ENCODE measurements at regions not wholly inside any gene's neighbourhood (a gene's known extent, or its start where the extent isn't known, plus 50 kb on each side); places are given as distances from the start of the nearest gene placed in this dataset.
"Not testable (repeated sequence)": the region's sequence is repeated elsewhere in the genome, so short reads cannot be mapped to it uniquely, and the experiment has no call there.

- Histone ChIP-seq H2AFZ (ENCODE audit: insufficient read depth, low read length, poor library complexity) (no peak overlapping the region), H3K9ac (ENCODE audit: low read length) (no peak overlapping the region), H3K36me3 (ENCODE audit: control insufficient read depth in 1 of 2, insufficient read depth in 2 of 2, low read length in 2 of 2) (no peaks in the 10 kb centered on the region), H4K12ac (ENCODE audit: low read depth, low read length) (no peak overlapping the region), H2BK120ac (ENCODE audit: insufficient read depth, low read length, poor library complexity) (no peak overlapping the region), H4K91ac (ENCODE audit: low read depth, low read length) (no peak overlapping the region), H3K27ac (ENCODE audit: low read depth, low read length) (no peak overlapping the region), H2AK5ac (ENCODE audit: low read length) (no peak overlapping the region), H3K14ac (ENCODE audit: low read length) (no peak overlapping the region), H3K79me2 (ENCODE audit: control insufficient read depth, insufficient read depth, low read length, poor library complexity) (no peaks in the 10 kb centered on the region), H2BK5ac (ENCODE audit: low read depth, low read length, poor library complexity) (no peak overlapping the region), H3K27me3 (ENCODE audit: insufficient read depth, low read length) (no peaks in the 10 kb centered on the region), H3K4me1 (ENCODE audit: control insufficient read depth in 1 of 2, insufficient read depth in 2 of 2, low read length in 2 of 2) (no peaks in the 10 kb centered on the region), H3K9me3 (ENCODE audit: insufficient read depth, low read depth, low read length) (no peaks in the 10 kb centered on the region), H3K4ac (ENCODE audit: low read depth, low read length) (no peak overlapping the region), H4K8ac (ENCODE audit: low read depth, low read length) (no peak overlapping the region), H3K79me1 (ENCODE audit: low read length) (no peaks in the 10 kb centered on the region), H3K18ac (ENCODE audit: low read length) (no peak overlapping the region), H3K23ac (ENCODE audit: low read length) (no peak overlapping the region), H3K4me2 (ENCODE audit: low read length) (no peak overlapping the region), H2BK12ac (ENCODE audit: low read length) (no peak overlapping the region), H3K4me3 (ENCODE audit: low read depth, low read length) (no peak overlapping the region)
- no peak for DNase-seq
- no CpG with 5 or more reads among the region's 1 CpG for WGBS (ENCODE audit: extremely low coverage, insufficient coverage, insufficient read length)
Observed at GRCh38 chr14:53252141-53252540, 99.0 kb upstream of the DDHD1 start.

- H3K36me3 ChIP-seq (ENCODE audit: control insufficient read depth in 1 of 2, insufficient read depth in 2 of 2, low read length in 2 of 2): no peaks in the 10 kb centered on the region
- H3K79me1 ChIP-seq (ENCODE audit: low read length): no peaks in the 10 kb centered on the region
- no peak overlapping the region for H3K9ac ChIP-seq (ENCODE audit: low read length)
- no peak overlapping the region for H2BK5ac ChIP-seq (ENCODE audit: low read depth, low read length, poor library complexity)
- no peak overlapping the region for H2BK120ac ChIP-seq (ENCODE audit: insufficient read depth, low read length, poor library complexity)
- no peaks in the 10 kb centered on the region for H3K4me1 ChIP-seq (ENCODE audit: control insufficient read depth in 1 of 2, insufficient read depth in 2 of 2, low read length in 2 of 2)
- no peak overlapping the region for H3K23ac ChIP-seq (ENCODE audit: low read length)
- H3K4me2 ChIP-seq (ENCODE audit: low read length): no peak overlapping the region
- H3K9me3 ChIP-seq (ENCODE audit: insufficient read depth, low read depth, low read length): peaks cover under 1% of the 10 kb centered on the region
- no peak overlapping the region for H3K27ac ChIP-seq (ENCODE audit: low read depth, low read length)
- H3K4ac ChIP-seq (ENCODE audit: low read depth, low read length): no peak overlapping the region
- H3K4me3 ChIP-seq (ENCODE audit: low read depth, low read length): no peak overlapping the region
- H4K91ac ChIP-seq (ENCODE audit: low read depth, low read length): no peak overlapping the region
- H3K27me3 ChIP-seq (ENCODE audit: insufficient read depth, low read length): no peaks in the 10 kb centered on the region
- no peak overlapping the region for H3K14ac ChIP-seq (ENCODE audit: low read length)
- no peak overlapping the region for H4K12ac ChIP-seq (ENCODE audit: low read depth, low read length)
- H2AFZ ChIP-seq (ENCODE audit: insufficient read depth, low read length, poor library complexity): no peak overlapping the region
- H2BK12ac ChIP-seq (ENCODE audit: low read length): no peak overlapping the region
- H3K79me2 ChIP-seq (ENCODE audit: control insufficient read depth, insufficient read depth, low read length, poor library complexity): no peaks in the 10 kb centered on the region
- no peak overlapping the region for H4K8ac ChIP-seq (ENCODE audit: low read depth, low read length)
- WGBS (ENCODE audit: extremely low coverage, insufficient coverage, insufficient read length): no CpG with 5 or more reads among the region's 1 CpG
- H2AK5ac ChIP-seq (ENCODE audit: low read length): no peak overlapping the region
- no peak for DNase-seq
- H3K18ac ChIP-seq (ENCODE audit: low read length): no peak overlapping the region
Observed at GRCh38 chr14:53249059-53249458, 95.9 kb upstream of the DDHD1 start.

- Histone ChIP-seq H3K4me2 (ENCODE audit: low read length) (no peak overlapping the region), H3K79me1 (ENCODE audit: low read length) (no peaks in the 10 kb centered on the region), H3K36me3 (ENCODE audit: control insufficient read depth in 1 of 2, insufficient read depth in 2 of 2, low read length in 2 of 2) (no peaks in the 10 kb centered on the region), H4K12ac (ENCODE audit: low read depth, low read length) (no peak overlapping the region), H3K4me3 (ENCODE audit: low read depth, low read length) (no peak overlapping the region), H3K4ac (ENCODE audit: low read depth, low read length) (no peak overlapping the region), H3K18ac (ENCODE audit: low read length) (no peak overlapping the region), H2AFZ (ENCODE audit: insufficient read depth, low read length, poor library complexity) (no peak overlapping the region), H4K8ac (ENCODE audit: low read depth, low read length) (no peak overlapping the region), H3K9me3 (ENCODE audit: insufficient read depth, low read depth, low read length) (peaks cover 6% of the 10 kb centered on the region), H3K27ac (ENCODE audit: low read depth, low read length) (no peak overlapping the region), H3K79me2 (ENCODE audit: control insufficient read depth, insufficient read depth, low read length, poor library complexity) (no peaks in the 10 kb centered on the region), H2BK5ac (ENCODE audit: low read depth, low read length, poor library complexity) (no peak overlapping the region), H2BK12ac (ENCODE audit: low read length) (no peak overlapping the region), H2AK5ac (ENCODE audit: low read length) (no peak overlapping the region), H3K27me3 (ENCODE audit: insufficient read depth, low read length) (no peaks in the 10 kb centered on the region), H3K4me1 (ENCODE audit: control insufficient read depth in 1 of 2, insufficient read depth in 2 of 2, low read length in 2 of 2) (no peaks in the 10 kb centered on the region), H4K91ac (ENCODE audit: low read depth, low read length) (no peak overlapping the region), H3K23ac (ENCODE audit: low read length) (no peak overlapping the region), H2BK120ac (ENCODE audit: insufficient read depth, low read length, poor library complexity) (no peak overlapping the region), H3K9ac (ENCODE audit: low read length) (no peak overlapping the region), H3K14ac (ENCODE audit: low read length) (no peak overlapping the region)
- WGBS (ENCODE audit: extremely low coverage, insufficient coverage, insufficient read length): no CpG with 5 or more reads among the region's 4 CpGs
- no peak for DNase-seq
Observed at GRCh38 chr14:53247596-53248370, 94.7 kb upstream of the DDHD1 start.

- H4K8ac ChIP-seq (ENCODE audit: low read depth, low read length); H2AK5ac ChIP-seq (ENCODE audit: low read length); H4K91ac ChIP-seq (ENCODE audit: low read depth, low read length); H3K4me2 ChIP-seq (ENCODE audit: low read length); DNase-seq; H2AFZ ChIP-seq (ENCODE audit: insufficient read depth, low read length, poor library complexity); H2BK5ac ChIP-seq (ENCODE audit: low read depth, low read length, poor library complexity); H3K9ac ChIP-seq (ENCODE audit: low read length); H3K23ac ChIP-seq (ENCODE audit: low read length); H2BK120ac ChIP-seq (ENCODE audit: insufficient read depth, low read length, poor library complexity); H3K4ac ChIP-seq (ENCODE audit: low read depth, low read length); H3K4me1 ChIP-seq (ENCODE audit: control insufficient read depth in 1 of 2, insufficient read depth in 2 of 2, low read length in 2 of 2); H3K14ac ChIP-seq (ENCODE audit: low read length); H3K27ac ChIP-seq (ENCODE audit: low read depth, low read length); H2BK12ac ChIP-seq (ENCODE audit: low read length); H3K18ac ChIP-seq (ENCODE audit: low read length); H3K4me3 ChIP-seq (ENCODE audit: low read depth, low read length); H3K9me3 ChIP-seq (ENCODE audit: insufficient read depth, low read depth, low read length); H3K79me1 ChIP-seq (ENCODE audit: low read length); H4K12ac ChIP-seq (ENCODE audit: low read depth, low read length); H3K36me3 ChIP-seq (ENCODE audit: control insufficient read depth in 1 of 2, insufficient read depth in 2 of 2, low read length in 2 of 2); H3K79me2 ChIP-seq (ENCODE audit: control insufficient read depth, insufficient read depth, low read length, poor library complexity); H3K27me3 ChIP-seq (ENCODE audit: insufficient read depth, low read length): not testable (repeated sequence)
- no CpG with 5 or more reads among the region's 3 CpGs for WGBS (ENCODE audit: extremely low coverage, insufficient coverage, insufficient read length)
Observed at GRCh38 chr14:53242898-53243297, 89.8 kb upstream of the DDHD1 start.
